HFF-Myc (cell line): ENCODE measurements at regions not wholly inside any gene's neighbourhood (a gene's known extent, or its start where the extent isn't known, plus 50 kb on each side); places are given as distances from the start of the nearest gene placed in this dataset.

Source experiments
- DNase-seq: peaks from one replicate; pipeline ENCODE4 v3.0.0-alpha.2; 2011; ENCODE audit warnings: low read depth; ENCODE audit errors: extremely low read depth
- H3K4me3 ChIP-seq: replicated peaks from 2 replicates; pipeline ENCODE4 v1.5.1; 2011; ENCODE audit warnings: low read depth, mild to moderate bottlenecking, control low read depth, low read length
- TF ChIP-seq, protein P1 (sequence below): IDR thresholded peaks from 2 replicates; pipeline ENCODE4 v1.5.1; 2012; ENCODE audit warnings: mild to moderate bottlenecking, low read depth, low read length, control low read depth; ENCODE audit errors: missing control alignments

DNA sequence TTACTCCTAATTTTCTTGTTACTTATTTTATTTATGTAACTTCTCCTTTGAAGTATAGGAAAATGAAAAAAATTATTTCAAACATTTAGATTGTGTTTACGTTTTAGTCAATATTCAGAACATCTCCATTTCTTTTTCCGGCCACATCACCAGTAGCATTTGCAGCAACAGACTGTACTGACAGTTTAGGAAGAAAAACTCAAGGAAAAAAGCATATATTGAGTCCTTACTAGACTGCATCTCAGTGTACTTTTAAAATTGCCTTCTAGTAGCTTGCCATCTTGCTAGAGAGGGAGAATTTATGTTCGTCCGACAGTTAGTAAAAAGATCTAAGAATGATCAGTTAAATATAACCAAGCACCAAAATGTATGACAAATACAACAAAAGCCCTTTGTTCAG lies 625.0 kb upstream of the MIS18BP1 start:
- TF ChIP-seq, protein P1, sequence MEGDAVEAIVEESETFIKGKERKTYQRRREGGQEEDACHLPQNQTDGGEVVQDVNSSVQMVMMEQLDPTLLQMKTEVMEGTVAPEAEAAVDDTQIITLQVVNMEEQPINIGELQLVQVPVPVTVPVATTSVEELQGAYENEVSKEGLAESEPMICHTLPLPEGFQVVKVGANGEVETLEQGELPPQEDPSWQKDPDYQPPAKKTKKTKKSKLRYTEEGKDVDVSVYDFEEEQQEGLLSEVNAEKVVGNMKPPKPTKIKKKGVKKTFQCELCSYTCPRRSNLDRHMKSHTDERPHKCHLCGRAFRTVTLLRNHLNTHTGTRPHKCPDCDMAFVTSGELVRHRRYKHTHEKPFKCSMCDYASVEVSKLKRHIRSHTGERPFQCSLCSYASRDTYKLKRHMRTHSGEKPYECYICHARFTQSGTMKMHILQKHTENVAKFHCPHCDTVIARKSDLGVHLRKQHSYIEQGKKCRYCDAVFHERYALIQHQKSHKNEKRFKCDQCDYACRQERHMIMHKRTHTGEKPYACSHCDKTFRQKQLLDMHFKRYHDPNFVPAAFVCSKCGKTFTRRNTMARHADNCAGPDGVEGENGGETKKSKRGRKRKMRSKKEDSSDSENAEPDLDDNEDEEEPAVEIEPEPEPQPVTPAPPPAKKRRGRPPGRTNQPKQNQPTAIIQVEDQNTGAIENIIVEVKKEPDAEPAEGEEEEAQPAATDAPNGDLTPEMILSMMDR, result no peak
- no peak overlapping the region for H3K4me3 ChIP-seq

DNA sequence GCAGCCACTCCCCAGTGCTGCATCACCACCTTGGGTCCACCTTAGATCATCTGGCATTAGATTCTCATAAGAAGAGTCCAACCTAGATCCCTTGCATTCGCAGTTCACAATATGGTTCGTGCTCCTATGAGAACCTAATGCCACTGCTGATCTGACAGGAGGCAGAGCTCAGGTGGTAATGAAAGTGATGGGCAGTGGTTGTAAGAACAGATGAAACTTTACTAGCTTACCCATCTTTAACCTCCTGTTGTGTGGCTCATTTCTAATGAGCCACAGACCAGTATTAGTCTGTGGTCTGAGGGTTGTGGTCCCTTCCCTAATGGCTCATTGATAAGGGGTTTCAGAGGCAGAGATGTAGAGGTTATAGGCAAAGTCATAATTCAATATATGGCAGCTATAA lies 615.9 kb upstream of the MIS18BP1 start:
- DNase-seq, result no peak
- H3K4me3 ChIP-seq, result no peak overlapping the region
- TF ChIP-seq, protein P1, result no peak

More for the DNA sequence above, 625.0 kb upstream of the MIS18BP1 start:
- DNase-seq, result no peak

DNA sequence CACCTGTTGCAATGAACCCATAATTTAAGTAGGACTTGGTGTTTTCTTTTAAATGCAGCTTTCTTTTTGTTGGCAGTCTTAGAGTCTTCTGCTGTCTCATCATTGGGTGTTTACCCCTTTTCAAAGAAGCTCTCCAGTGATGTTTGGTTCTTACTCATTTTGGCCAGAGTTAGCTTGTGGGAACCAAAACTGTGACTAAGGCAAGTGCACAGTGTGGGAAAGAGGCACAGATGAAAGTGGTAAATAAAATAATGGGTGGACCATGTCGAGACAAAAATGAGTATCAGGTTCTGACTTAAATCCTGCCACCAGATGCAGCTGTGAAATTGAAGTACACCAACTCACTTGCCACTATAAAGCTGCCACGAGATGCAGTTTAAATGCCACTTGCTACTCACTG lies 615.4 kb upstream of the MIS18BP1 start:
- no peak for DNase-seq
- no peak overlapping the region for H3K4me3 ChIP-seq
- TF ChIP-seq, protein P1, result no peak

DNA sequence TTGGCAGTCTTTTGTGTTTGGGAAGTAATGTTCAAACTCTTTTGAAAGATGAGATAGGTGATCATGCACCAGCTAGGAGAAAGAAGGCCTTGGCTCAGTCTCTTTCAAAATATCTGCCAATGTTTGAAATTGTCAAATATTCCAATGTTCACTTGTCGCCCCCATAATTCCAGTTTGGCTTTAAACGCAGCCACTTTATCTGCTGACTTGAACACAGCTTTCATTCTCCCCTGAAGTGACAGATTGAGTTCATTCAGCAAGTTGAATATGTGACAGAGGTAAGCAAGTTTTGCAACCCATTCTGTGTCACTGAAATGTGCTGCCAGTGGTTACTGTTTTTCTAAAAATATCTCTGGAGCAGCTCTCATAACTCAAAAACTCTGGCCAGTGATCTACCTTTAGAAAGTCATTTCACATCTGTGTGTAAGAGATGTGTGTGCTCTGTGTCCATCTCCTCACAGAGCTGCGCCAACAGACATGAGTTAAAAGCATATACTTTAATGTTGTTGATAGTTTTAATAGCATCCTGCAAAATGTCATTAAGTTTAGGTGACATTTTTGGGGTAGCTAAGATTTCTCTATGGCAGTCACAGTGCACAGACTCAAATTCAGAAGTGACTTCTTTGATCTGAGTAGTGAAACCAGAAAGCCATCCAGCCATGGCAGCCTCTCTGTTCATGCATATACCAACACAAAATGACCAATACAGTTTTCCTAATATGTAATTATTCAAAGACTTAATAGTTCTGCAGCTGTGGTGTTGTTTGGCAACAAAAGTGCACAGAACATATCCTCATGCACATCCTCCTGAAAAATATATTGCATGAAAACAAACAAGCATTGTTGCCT lies 614.3 kb upstream of the MIS18BP1 start:
- DNase-seq, result no peak
- no peak overlapping the region for H3K4me3 ChIP-seq
- TF ChIP-seq, protein P1, result no peak

DNA sequence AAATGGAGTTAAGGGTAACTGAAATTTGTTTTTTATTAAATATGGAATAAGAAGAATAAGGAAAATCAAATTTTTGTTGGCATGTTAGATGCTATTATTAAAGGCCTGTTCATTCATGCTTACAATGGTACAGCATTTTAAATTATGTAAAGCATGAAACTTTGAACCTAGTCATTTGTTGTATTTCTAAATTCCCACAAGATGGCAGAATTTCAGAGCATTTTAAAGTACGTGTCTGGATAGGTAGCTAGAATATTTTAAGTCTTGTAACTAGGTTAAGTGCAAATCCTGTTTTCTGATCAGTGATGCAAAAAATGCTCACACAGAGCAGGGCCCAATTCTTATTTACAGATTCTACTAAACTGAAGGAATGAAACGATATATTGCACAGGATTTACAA lies 585.6 kb upstream of the MIS18BP1 start:
- H3K4me3 ChIP-seq, result no peak overlapping the region
- no peak for DNase-seq
- TF ChIP-seq, protein P1, result no peak

DNA sequence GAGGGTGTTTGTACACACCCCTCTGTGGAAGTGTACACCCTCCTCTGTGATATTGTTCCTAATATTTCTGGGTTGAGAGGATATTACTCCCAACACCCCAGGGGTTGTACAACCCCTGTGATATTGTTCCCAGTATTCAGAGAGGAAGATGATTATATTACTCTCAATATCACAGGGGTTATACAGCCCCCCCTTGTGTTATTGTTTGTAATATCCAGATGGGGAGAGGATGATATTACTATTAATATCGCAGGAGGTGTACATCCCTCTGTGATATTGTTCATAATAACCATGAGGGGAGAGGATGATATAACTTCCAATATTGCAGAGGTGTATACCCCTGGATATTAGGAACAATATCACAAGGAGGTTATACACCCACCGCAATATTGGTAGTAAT lies 566.1 kb upstream of the MIS18BP1 start:
- no peak overlapping the region for H3K4me3 ChIP-seq
- TF ChIP-seq, protein P1, result no peak
- no peak for DNase-seq

DNA sequence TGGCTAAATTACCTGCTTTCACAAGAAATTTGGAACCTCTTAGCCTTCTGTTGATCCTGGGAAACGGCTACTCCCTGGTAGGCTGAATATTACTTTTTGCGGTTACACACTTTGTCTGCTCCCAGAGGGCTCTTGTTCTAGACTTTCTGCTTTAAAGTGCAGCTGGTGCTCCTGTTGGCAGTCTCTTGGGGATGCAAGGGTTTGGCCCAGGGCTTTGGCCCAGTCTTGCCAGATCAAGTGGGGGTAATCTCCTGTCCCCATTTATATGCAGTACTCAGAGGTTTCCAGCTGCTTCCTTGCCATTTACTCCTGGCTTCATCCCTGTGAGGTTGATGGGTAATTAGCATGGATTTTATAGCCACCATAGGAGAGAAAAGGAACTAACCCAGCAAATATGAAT lies 558.2 kb upstream of the MIS18BP1 start:
- H3K4me3 ChIP-seq, result no peak overlapping the region
- no peak for DNase-seq
- TF ChIP-seq, protein P1, result no peak
